GM18951 (cell line): ENCODE measurements at regions not wholly inside any gene's neighbourhood (a gene's known extent, or its start where the extent isn't known, plus 50 kb on each side); places are given as distances from the start of the nearest gene placed in this dataset.

Experiments
- POLR2A ChIP-seq: IDR thresholded peaks from 4 replicates; pipeline ENCODE4 v1.6.1; 2011; ENCODE audit warnings: mild to moderate bottlenecking; ENCODE audit not compliant: insufficient read length, insufficient read depth; ENCODE audit errors: extremely low read depth
- in situ Hi-C: fragments of 300-500 bp; cut with MboI; formaldehyde crosslinking; loops from one replicate; pipeline ENCODE4 v1.12.0; 2022; ENCODE audit warnings: low sequenced_read_pairs, mixed read lengths, inconsistent platforms; ENCODE audit not compliant: unreplicated experiment

GRCh38 chr15:39228889-39229288, 352.0 kb upstream of the THBS1 start:
- in situ Hi-C loops = no loop called here
- no peak for TF ChIP-seq POLR2A

- in situ Hi-C loops = no loop called here
- TF ChIP-seq POLR2A = no peak
Measured at GRCh38 chr15:39230205-39230907, 350.5 kb upstream of the THBS1 start.

GRCh38 chr15:39230908-39231285, 350.0 kb upstream of the THBS1 start:
- in situ Hi-C loops = no loop called here
- no peak for TF ChIP-seq POLR2A

- in situ Hi-C loops = no loop called here
- TF ChIP-seq POLR2A = no peak
Measured at GRCh38 chr15:39232512-39232911, 348.4 kb upstream of the THBS1 start.

- no peak for TF ChIP-seq POLR2A
- in situ Hi-C loops = no loop called here
Measured at GRCh38 chr15:39235084-39235795, 345.6 kb upstream of the THBS1 start.

- in situ Hi-C loops = no loop called here
- TF ChIP-seq POLR2A = no peak
Measured at GRCh38 chr15:39236375-39236774, 344.5 kb upstream of the THBS1 start.

- no peak for TF ChIP-seq POLR2A
- in situ Hi-C loops = no loop called here
Measured at GRCh38 chr15:39238443-39238842, 342.4 kb upstream of the THBS1 start.

GRCh38 chr15:39239562-39239961, 341.3 kb upstream of the THBS1 start:
- in situ Hi-C loops = no loop called here
- TF ChIP-seq POLR2A = no peak

GRCh38 chr15:39242345-39242744, 338.5 kb upstream of the THBS1 start:
- in situ Hi-C loops = no loop called here
- no peak for TF ChIP-seq POLR2A

GRCh38 chr15:39243396-39243795, 337.5 kb upstream of the THBS1 start:
- no peak for TF ChIP-seq POLR2A
- in situ Hi-C loops = no loop called here

- no peak for TF ChIP-seq POLR2A
- in situ Hi-C loops = no loop called here
Measured at GRCh38 chr15:39244776-39245175, 336.1 kb upstream of the THBS1 start.

GRCh38 chr15:39246523-39246922, 334.4 kb upstream of the THBS1 start:
- TF ChIP-seq POLR2A = no peak
- in situ Hi-C loops = no loop called here

GRCh38 chr15:39247574-39247973, 333.3 kb upstream of the THBS1 start:
- in situ Hi-C loops = no loop called here

GRCh38 chr15:39248204-39248603, 332.7 kb upstream of the THBS1 start:
- in situ Hi-C loops = no loop called here
- TF ChIP-seq POLR2A = no peak

More at GRCh38 chr15:39247574-39247973, 333.3 kb upstream of the THBS1 start:
- no peak for TF ChIP-seq POLR2A

- TF ChIP-seq POLR2A = no peak
- in situ Hi-C loops = no loop called here
Measured at GRCh38 chr15:39250001-39250400, 330.9 kb upstream of the THBS1 start.
